ENCODE measurements at regions not wholly inside any gene's neighbourhood (a gene's known extent, or its start where the extent isn't known, plus 50 kb on each side); places are given as distances from the start of the nearest gene placed in this dataset.

DNA sequence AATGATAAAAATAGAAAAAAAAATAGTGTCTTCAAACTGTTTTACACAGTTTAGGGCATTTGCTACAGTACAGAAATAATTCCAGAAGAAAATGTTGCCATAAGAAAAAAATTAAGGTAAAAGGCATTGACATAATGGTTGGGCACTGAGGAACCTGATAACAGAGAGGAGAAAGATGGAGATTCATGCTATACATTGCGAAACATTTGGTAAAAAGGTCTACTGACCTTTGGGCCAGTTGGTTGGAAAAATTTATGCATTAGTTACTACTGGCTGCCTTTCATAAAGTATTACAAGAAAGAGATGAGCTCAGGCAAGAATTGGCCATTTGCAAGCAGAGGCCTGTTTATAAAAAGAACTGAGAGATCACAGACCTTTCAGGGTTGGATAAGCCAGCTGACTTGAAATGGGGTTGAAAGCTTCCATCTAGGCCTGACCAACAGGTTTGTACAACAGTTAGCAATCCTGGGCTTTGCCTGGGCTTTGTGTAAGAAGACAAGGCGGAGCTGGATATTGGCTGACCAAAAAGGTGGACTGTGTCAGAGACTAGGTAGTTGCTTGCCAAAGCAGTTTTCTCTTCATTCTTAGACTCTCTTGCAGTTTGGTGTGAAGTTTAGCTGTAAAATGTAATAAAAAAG, 166.6 kb upstream of the MCTP2 start:
- BruUV-seq (replicated peaks) = no TSS peak
- Mint-ChIP-seq H3K27me3 (ENCODE audit: unreplicated experiment) (no peaks in the 10 kb centered on the region), H3K36me3 (ENCODE audit: insufficient read depth, unreplicated experiment) (no peaks in the 10 kb centered on the region), H3K4me3 (ENCODE audit: low read depth, unreplicated experiment) (no peak overlapping the region), H3K9me3 (ENCODE audit: low read depth, unreplicated experiment) (peaks cover 4% of the 10 kb centered on the region), H3K4me1 (ENCODE audit: low read depth, unreplicated experiment) (no peaks in the 10 kb centered on the region), H3K27ac (ENCODE audit: unreplicated experiment) (no peak overlapping the region)
- intact Hi-C loops (cut with micrococcal nuclease; ENCODE audit: unreplicated experiment) = no loop called here
- TF ChIP-seq, protein P1, sequence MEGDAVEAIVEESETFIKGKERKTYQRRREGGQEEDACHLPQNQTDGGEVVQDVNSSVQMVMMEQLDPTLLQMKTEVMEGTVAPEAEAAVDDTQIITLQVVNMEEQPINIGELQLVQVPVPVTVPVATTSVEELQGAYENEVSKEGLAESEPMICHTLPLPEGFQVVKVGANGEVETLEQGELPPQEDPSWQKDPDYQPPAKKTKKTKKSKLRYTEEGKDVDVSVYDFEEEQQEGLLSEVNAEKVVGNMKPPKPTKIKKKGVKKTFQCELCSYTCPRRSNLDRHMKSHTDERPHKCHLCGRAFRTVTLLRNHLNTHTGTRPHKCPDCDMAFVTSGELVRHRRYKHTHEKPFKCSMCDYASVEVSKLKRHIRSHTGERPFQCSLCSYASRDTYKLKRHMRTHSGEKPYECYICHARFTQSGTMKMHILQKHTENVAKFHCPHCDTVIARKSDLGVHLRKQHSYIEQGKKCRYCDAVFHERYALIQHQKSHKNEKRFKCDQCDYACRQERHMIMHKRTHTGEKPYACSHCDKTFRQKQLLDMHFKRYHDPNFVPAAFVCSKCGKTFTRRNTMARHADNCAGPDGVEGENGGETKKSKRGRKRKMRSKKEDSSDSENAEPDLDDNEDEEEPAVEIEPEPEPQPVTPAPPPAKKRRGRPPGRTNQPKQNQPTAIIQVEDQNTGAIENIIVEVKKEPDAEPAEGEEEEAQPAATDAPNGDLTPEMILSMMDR (IDR thresholded peaks at IDR 0.05; ENCODE audit: unreplicated experiment) = no peak
- DNase-seq = no peak
- CTCF ChIA-PET = no interaction called here

DNA sequence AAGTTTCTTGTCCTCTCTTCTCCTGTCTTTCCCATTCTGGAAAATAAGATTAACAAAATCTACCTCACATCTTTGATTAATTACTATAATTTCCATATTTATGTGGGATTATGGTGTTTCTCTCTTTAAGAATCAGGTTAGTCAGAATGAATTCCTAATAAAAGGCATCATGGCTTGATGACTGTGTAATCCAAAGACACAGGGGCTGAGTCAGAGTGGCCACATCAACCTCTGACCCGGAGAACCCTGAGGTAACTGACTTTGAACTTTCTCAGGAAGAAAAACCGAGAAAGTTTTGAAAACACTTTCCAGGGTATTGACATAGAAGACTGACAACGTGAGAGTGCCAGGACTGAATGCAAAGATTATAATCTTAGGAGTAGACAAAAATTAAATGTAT, 170.3 kb upstream of the MCTP2 start:
- Mint-ChIP-seq H3K4me1 (ENCODE audit: low read depth, unreplicated experiment) (no peaks in the 10 kb centered on the region), H3K27me3 (ENCODE audit: unreplicated experiment) (no peaks in the 10 kb centered on the region), H3K4me3 (ENCODE audit: low read depth, unreplicated experiment) (no peak overlapping the region), H3K27ac (ENCODE audit: unreplicated experiment) (no peak overlapping the region), H3K9me3 (ENCODE audit: low read depth, unreplicated experiment) (peaks cover 7% of the 10 kb centered on the region), H3K36me3 (ENCODE audit: insufficient read depth, unreplicated experiment) (no peaks in the 10 kb centered on the region)
- no peak for DNase-seq
- no TSS peak for BruUV-seq (replicated peaks)
- intact Hi-C loops (cut with micrococcal nuclease; ENCODE audit: unreplicated experiment) = no loop called here
- TF ChIP-seq, protein P1 (IDR thresholded peaks at IDR 0.05; ENCODE audit: unreplicated experiment) = no peak
- CTCF ChIA-PET = no interaction called here

DNA sequence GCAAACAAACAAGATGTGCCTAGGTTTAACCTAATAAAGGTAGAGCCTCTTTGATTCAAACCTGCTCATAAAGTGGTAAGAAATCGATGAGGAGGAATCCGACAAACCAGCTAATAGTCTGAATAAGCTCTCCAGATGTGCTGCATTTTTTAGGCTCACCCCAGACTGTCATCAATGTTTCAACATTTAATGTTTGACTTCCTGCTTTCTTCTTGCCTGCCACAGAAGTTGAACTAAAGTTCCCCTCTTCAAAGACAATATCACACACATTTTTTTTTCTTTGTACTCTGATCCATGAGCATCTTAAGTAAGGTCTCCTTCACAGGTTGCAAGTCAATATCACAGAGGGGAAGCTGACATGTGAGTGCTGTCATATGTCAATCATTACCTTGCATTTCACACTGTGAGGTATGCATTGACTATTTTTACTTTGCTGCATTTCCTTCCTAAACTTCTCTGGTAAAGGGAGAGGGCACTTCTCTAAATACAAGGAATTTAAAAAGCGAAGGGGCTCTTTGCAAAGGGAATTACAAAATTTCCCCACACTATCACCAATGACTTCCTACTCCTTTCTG, 172.3 kb upstream of the MCTP2 start:
- TF ChIP-seq, protein P1 (IDR thresholded peaks at IDR 0.05; ENCODE audit: unreplicated experiment) = no peak
- no peaks in the 10 kb centered on the region for H3K36me3 Mint-ChIP-seq (ENCODE audit: insufficient read depth, unreplicated experiment)
- H3K27me3 Mint-ChIP-seq (ENCODE audit: unreplicated experiment) = no peaks in the 10 kb centered on the region
- no peak for DNase-seq
- CTCF ChIA-PET = no interaction called here
- BruUV-seq (replicated peaks) = no TSS peak
- H3K4me3 Mint-ChIP-seq (ENCODE audit: low read depth, unreplicated experiment) = no peak overlapping the region
- H3K4me1 Mint-ChIP-seq (ENCODE audit: low read depth, unreplicated experiment) = no peaks in the 10 kb centered on the region
- intact Hi-C loops (cut with micrococcal nuclease; ENCODE audit: unreplicated experiment) = loop anchor here (1.0 kb wide), 1 partner anchor 18 kb away; no protein-coding TSS in a partner anchor
- H3K27ac Mint-ChIP-seq (ENCODE audit: unreplicated experiment) = no peak overlapping the region
- H3K9me3 Mint-ChIP-seq (ENCODE audit: low read depth, unreplicated experiment) = peaks cover 7% of the 10 kb centered on the region

DNA sequence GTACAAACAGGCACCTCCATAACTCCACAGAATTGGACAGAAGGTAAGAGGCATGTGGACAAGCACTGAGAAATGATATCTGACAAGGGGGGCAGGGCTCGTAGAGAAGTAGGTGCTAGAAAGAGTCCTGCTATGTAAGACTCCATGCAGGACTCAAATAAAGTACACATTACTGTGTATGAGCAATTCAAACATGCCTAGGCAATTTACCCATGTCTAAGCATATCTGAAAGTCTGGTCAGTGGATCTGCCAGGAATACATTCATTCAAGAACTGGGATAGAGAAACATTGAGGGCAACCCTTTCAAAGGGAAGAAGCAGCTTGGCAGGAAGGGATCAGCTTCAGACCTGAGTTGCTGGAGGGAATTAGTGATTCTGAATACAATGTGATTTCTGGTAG, 174.1 kb upstream of the MCTP2 start:
- H3K4me1 Mint-ChIP-seq (ENCODE audit: low read depth, unreplicated experiment) = no peaks in the 10 kb centered on the region
- H3K36me3 Mint-ChIP-seq (ENCODE audit: insufficient read depth, unreplicated experiment) = no peaks in the 10 kb centered on the region
- DNase-seq = no peak
- TF ChIP-seq, protein P1 (IDR thresholded peaks at IDR 0.05; ENCODE audit: unreplicated experiment) = no peak
- no peaks in the 10 kb centered on the region for H3K27me3 Mint-ChIP-seq (ENCODE audit: unreplicated experiment)
- BruUV-seq (replicated peaks) = no TSS peak
- no peak overlapping the region for H3K27ac Mint-ChIP-seq (ENCODE audit: unreplicated experiment)
- H3K4me3 Mint-ChIP-seq (ENCODE audit: low read depth, unreplicated experiment) = no peak overlapping the region
- peaks cover 3% of the 10 kb centered on the region for H3K9me3 Mint-ChIP-seq (ENCODE audit: low read depth, unreplicated experiment)
- CTCF ChIA-PET = no interaction called here
- intact Hi-C loops (cut with micrococcal nuclease; ENCODE audit: unreplicated experiment) = no loop called here
